ENCODE measurements at regions not wholly inside any gene's neighbourhood (a gene's known extent, or its start where the extent isn't known, plus 50 kb on each side); places are given as distances from the start of the nearest gene placed in this dataset.

GRCh38 chr15:29635513-29636098 lies 186.7 kb downstream of the TJP1 start:
- no peak for DNase-seq (ENCODE audit: low read depth)
- TF ChIP-seq CTCF (conservative IDR thresholded peaks at IDR 0.05; ENCODE audit: low read length): no peak
- H3K4me3 ChIP-seq (ENCODE audit: low read length): no peak overlapping the region

- no peak overlapping the region for H3K4me3 ChIP-seq (ENCODE audit: low read length)
- DNase-seq (ENCODE audit: low read depth): no peak
- no peak for TF ChIP-seq CTCF (conservative IDR thresholded peaks at IDR 0.05; ENCODE audit: low read length)
Measured at GRCh38 chr15:29633971-29634370, 188.3 kb downstream of the TJP1 start.

GRCh38 chr15:29632671-29633406 lies 189.4 kb downstream of the TJP1 start:
- no peak overlapping the region for H3K4me3 ChIP-seq (ENCODE audit: low read length)
- no peak for TF ChIP-seq CTCF (conservative IDR thresholded peaks at IDR 0.05; ENCODE audit: low read length)
- no peak for DNase-seq (ENCODE audit: low read depth)

GRCh38 chr15:29631076-29632070 lies 190.9 kb downstream of the TJP1 start:
- H3K4me3 ChIP-seq (ENCODE audit: low read length): no peak overlapping the region
- DNase-seq (ENCODE audit: low read depth): no peak
- TF ChIP-seq CTCF (conservative IDR thresholded peaks at IDR 0.05; ENCODE audit: low read length): no peak

- H3K4me3 ChIP-seq (ENCODE audit: low read length): no peak overlapping the region
- no peak for DNase-seq (ENCODE audit: low read depth)
- no peak for TF ChIP-seq CTCF (conservative IDR thresholded peaks at IDR 0.05; ENCODE audit: low read length)
Measured at GRCh38 chr15:29624271-29624670, 198.0 kb downstream of the TJP1 start.

- no peak for TF ChIP-seq CTCF (conservative IDR thresholded peaks at IDR 0.05; ENCODE audit: low read length)
- no peak overlapping the region for H3K4me3 ChIP-seq (ENCODE audit: low read length)
- no peak for DNase-seq (ENCODE audit: low read depth)
Measured at GRCh38 chr15:29623116-29623639, 199.1 kb downstream of the TJP1 start.

Data from AG10803 (cell line).